ENCODE measurements at regions not wholly inside any gene's neighbourhood (a gene's known extent, or its start where the extent isn't known, plus 50 kb on each side); places are given as distances from the start of the nearest gene placed in this dataset.

GRCh38 chr6:138692058-138692977, 81.3 kb upstream of the CCDC28A start:
- peak in 2 of 3 donors; percentile 27 to 46 for DNase-seq (ENCODE audit: low read depth in 2 of 3, low spot score in 1 of 3)

- DNase-seq (ENCODE audit: low read depth in 2 of 3, low spot score in 1 of 3), result peak in 2 of 3 donors; percentile 4 to 20
Measured at GRCh38 chr6:138692978-138693909, 80.3 kb upstream of the CCDC28A start.

GRCh38 chr6:138695193-138695592, 78.4 kb upstream of the CCDC28A start:
- no peak for DNase-seq (ENCODE audit: low read depth in 2 of 3, low spot score in 1 of 3)

- DNase-seq (ENCODE audit: low read depth in 2 of 3, low spot score in 1 of 3), result no peak
Measured at GRCh38 chr6:138714493-138714892, 59.1 kb upstream of the CCDC28A start.

- DNase-seq (ENCODE audit: low read depth in 2 of 3, low spot score in 1 of 3), result no peak
Measured at GRCh38 chr6:138716013-138716412, 57.6 kb upstream of the CCDC28A start.

- no peak for DNase-seq (ENCODE audit: low read depth in 2 of 3, low spot score in 1 of 3)
Measured at GRCh38 chr6:138716971-138717665, 56.5 kb upstream of the CCDC28A start.

- no peak for DNase-seq (ENCODE audit: low read depth in 2 of 3, low spot score in 1 of 3)
Measured at GRCh38 chr6:138719011-138719635, 54.4 kb upstream of the CCDC28A start.

- DNase-seq (ENCODE audit: low read depth in 2 of 3, low spot score in 1 of 3), result no peak
Measured at GRCh38 chr6:138719744-138720143, 53.8 kb upstream of the CCDC28A start.

GRCh38 chr6:138722425-138723371, 50.9 kb upstream of the CCDC28A start:
- DNase-seq (ENCODE audit: low read depth in 2 of 3, low spot score in 1 of 3), result no peak

All from stimulated activated CD4-positive, alpha-beta T cell treated with anti-CD3 and anti-CD28 coated beads, Interleukin-12 subunit alpha, Interleukin-12 subunit beta, amount 100 ng/mL, for 48 hours (primary cell).